Right atrium auricular region (tissue), 2 donors: ENCODE measurements at regions not wholly inside any gene's neighbourhood (a gene's known extent, or its start where the extent isn't known, plus 50 kb on each side); places are given as distances from the start of the nearest gene placed in this dataset.

Experiments
- DNase-seq: peaks from one replicate; pipeline ENCODE4 v3.0.0-alpha.2; 2019; ENCODE audit warnings: low spot score
- H3K27ac ChIP-seq, 2 donors: fragments of 200-600 bp; sonication (generic); 1 replicate in 1 of 2; 2 replicates in 1 of 2; pipeline ENCODE4 v1.5.1; 2016 to 2019
- H3K27me3 ChIP-seq, 2 donors: fragments of 200-600 bp; sonication (generic); one replicate each; pipeline versions ENCODE4 v1.5.1 to v1.6.0; 2017 to 2019
- H3K36me3 ChIP-seq: fragments of 200-600 bp; sonication (generic); one replicate; pipeline ENCODE4 v1.5.1; 2016
- H3K4me1 ChIP-seq, 2 donors: fragments of 200-600 bp; sonication (generic); one replicate each; pipeline versions ENCODE4 v1.5.1 to v1.6.0; 2017 to 2019
- H3K4me3 ChIP-seq, 2 donors: fragments of 200-600 bp; sonication (generic); 1 replicate in 1 of 2; 2 replicates in 1 of 2; pipeline ENCODE4 v1.5.1; 2017 to 2019; ENCODE audit warnings: mild to moderate bottlenecking in 1 of 2, moderate library complexity in 1 of 2
- H3K9me3 ChIP-seq, 2 donors: fragments of 200-600 bp; sonication (generic); one replicate each; pipeline ENCODE4 v1.5.1; 2019
- TF ChIP-seq, protein P1 (sequence below), 2 donors: fragments of 200-600 bp; sonication (generic); IDR thresholded peaks; one replicate each; pipeline ENCODE4 v1.5.1; 2019; ENCODE audit warnings: antibody characterized with exemption in 2 of 2

DNA sequence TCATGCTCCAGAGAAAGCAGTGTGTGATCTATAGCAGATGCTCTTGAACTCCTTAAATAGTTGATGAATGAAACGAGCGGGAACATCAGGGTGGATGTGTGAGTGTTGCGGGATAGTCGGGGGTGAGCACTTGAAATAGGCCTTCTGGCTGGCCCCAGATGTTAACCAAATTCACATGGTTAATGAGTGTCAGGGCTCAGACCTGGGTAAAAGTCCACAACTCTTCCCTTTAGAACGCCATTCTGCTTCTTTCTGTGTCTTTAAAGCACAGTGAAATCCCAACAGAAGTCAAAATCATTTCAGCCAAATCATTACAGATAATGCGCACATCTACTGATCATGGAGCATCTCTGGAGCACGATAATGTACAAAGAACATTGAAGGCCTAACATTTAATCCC, 249.4 kb upstream of the BOD1L1 start:
- H3K27ac ChIP-seq, result no peak overlapping the region
- no peaks in the 10 kb centered on the region for H3K4me1 ChIP-seq
- H3K4me3 ChIP-seq, result no peak overlapping the region
- H3K36me3 ChIP-seq, result no peaks in the 10 kb centered on the region
- H3K27me3 ChIP-seq, result no peaks in the 10 kb centered on the region
- no peak for DNase-seq
- TF ChIP-seq, protein P1, sequence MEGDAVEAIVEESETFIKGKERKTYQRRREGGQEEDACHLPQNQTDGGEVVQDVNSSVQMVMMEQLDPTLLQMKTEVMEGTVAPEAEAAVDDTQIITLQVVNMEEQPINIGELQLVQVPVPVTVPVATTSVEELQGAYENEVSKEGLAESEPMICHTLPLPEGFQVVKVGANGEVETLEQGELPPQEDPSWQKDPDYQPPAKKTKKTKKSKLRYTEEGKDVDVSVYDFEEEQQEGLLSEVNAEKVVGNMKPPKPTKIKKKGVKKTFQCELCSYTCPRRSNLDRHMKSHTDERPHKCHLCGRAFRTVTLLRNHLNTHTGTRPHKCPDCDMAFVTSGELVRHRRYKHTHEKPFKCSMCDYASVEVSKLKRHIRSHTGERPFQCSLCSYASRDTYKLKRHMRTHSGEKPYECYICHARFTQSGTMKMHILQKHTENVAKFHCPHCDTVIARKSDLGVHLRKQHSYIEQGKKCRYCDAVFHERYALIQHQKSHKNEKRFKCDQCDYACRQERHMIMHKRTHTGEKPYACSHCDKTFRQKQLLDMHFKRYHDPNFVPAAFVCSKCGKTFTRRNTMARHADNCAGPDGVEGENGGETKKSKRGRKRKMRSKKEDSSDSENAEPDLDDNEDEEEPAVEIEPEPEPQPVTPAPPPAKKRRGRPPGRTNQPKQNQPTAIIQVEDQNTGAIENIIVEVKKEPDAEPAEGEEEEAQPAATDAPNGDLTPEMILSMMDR (IDR thresholded peaks at IDR 0.05), result no peak
- no peaks in the 10 kb centered on the region for H3K9me3 ChIP-seq

DNA sequence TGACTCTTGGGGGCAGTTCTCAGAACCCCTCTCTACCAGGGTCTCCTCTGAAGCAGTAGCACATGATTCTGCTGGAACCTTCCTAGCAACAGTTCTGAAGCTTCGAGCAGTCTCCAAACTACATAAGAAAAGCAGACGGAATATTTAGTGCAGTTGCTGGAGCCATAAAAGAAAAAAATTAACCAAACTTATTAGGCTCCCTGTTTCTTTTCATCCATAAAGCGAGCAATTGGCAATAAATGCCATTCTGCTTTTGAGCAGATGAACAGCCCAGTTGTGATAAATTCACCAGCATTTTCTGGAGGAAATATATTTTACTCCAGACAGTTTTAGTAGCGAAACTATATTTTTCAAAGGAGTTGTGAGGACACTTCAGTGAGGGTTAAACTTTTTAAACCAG, 250.1 kb upstream of the BOD1L1 start:
- TF ChIP-seq, protein P1 (IDR thresholded peaks at IDR 0.05), result no peak
- Histone ChIP-seq H3K9me3 (no peaks in the 10 kb centered on the region), H3K27me3 (no peaks in the 10 kb centered on the region), H3K4me3 (no peak overlapping the region), H3K27ac (no peak overlapping the region), H3K36me3 (no peaks in the 10 kb centered on the region), H3K4me1 (no peaks in the 10 kb centered on the region)
- no peak for DNase-seq

DNA sequence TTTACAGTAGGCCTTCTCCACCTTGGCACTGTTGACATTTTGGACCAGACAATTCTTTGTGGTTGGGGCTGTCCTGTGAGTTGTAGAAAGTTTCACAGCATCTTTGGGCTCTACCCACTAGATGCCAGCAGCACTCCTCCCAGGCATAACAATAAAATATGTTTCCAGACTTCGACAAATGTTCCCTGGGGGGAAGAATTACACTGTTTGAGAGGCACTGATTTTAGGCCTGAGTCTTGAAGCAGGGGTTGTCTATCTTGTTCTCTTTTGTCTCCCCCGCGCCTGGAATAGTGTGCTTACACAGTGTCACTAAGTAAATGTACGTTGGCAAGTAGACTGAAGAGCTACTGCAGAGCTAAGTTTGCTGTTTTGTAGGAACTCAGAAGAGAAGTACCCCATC, 254.4 kb upstream of the BOD1L1 start:
- TF ChIP-seq, protein P1 (IDR thresholded peaks at IDR 0.05), result peak in 1 of 2 donors; percentile 35
- Histone ChIP-seq H3K27ac (no peak overlapping the region), H3K9me3 (no peaks in the 10 kb centered on the region), H3K36me3 (no peaks in the 10 kb centered on the region), H3K4me3 (no peak overlapping the region), H3K4me1 (no peaks in the 10 kb centered on the region), H3K27me3 (no peaks in the 10 kb centered on the region)
- DNase-seq, result no peak

DNA sequence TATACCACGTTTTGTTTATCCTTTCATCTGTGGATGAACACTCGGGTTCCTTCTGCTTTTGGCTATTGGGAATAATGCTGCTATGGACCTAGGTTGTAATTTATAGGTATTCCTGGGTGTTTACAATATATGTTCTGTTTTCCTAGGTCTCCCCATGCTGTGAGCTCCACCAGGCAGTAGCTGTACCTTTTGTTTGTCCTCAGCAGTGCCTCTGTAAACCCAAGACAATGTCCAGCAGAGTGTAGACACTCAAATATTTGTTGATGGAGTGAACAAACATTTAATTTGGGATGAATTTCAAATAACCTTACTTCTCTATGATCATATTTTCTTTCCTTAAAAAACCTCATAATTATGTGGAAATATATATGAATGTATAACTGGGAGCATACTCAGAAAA, 259.5 kb upstream of the BOD1L1 start:
- no peak for DNase-seq
- Histone ChIP-seq H3K9me3 (no peaks in the 10 kb centered on the region), H3K4me1 (no peaks in the 10 kb centered on the region), H3K4me3 (no peak overlapping the region), H3K27ac (no peak overlapping the region), H3K27me3 (no peaks in the 10 kb centered on the region), H3K36me3 (no peaks in the 10 kb centered on the region)
- TF ChIP-seq, protein P1 (IDR thresholded peaks at IDR 0.05), result no peak

DNA sequence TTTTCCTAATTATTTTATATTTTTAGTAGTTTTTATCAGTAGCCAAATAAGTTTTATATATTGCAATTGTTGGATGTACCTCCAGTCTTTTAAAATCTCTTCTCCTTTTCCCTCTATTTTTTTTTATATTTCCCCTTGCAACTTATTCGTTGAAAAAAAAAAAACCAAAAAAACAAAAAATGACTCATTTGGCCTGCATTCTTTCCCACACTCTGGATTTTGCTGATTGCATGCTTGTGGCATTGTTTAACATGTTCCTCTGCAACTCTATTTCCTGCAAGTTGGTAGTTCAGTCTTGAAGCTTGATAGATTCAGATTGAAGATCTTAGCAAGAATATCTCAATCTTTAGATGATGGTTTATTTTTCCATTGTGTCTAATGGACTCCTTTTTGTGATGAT, 260.6 kb upstream of the BOD1L1 start:
- DNase-seq, result no peak
- Histone ChIP-seq H3K9me3 (no peaks in the 10 kb centered on the region), H3K27ac (no peak overlapping the region), H3K4me3 (no peak overlapping the region), H3K36me3 (no peaks in the 10 kb centered on the region), H3K27me3 (no peaks in the 10 kb centered on the region), H3K4me1 (no peaks in the 10 kb centered on the region)
- TF ChIP-seq, protein P1 (IDR thresholded peaks at IDR 0.05), result no peak

DNA sequence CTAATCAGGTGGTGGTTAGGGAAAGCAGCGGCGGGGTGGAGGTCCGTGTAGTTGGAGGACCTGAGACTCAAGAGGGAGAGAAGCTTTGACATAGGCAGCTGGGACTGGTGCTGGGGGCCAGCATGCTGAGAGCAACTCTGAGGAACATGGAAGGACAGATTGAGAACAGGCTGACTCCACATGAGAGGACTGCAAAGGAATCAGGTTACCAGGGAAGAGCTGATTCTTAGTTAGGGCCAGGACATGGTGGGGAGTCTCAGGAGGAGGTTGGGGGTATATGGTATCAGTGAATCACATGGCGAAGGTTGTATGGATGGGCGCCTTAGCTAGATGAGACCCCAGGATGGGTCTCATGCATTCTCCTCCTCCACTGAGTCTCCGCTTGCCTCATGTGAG, 264.0 kb upstream of the BOD1L1 start:
- Histone ChIP-seq H3K36me3 (no peaks in the 10 kb centered on the region), H3K27ac (no peak overlapping the region), H3K27me3 (no peaks in the 10 kb centered on the region), H3K9me3 (no peaks in the 10 kb centered on the region), H3K4me3 (no peak overlapping the region), H3K4me1 (no peaks in the 10 kb centered on the region)
- TF ChIP-seq, protein P1 (IDR thresholded peaks at IDR 0.05), result no peak
- no peak for DNase-seq
